SIG-M5 treated with dmso at 0.1 percent for 504 hours (cell line): ENCODE measurements at regions not wholly inside any gene's neighbourhood (a gene's known extent, or its start where the extent isn't known, plus 50 kb on each side); places are given as distances from the start of the nearest gene placed in this dataset.
A peak's percentile ranks its signal among the peaks of the same experiment; 100 is the strongest.

Experiments
- DNase-seq: peaks from one replicate; lab custom pipeline; 2025; ENCODE audit not compliant: unreplicated experiment; lab: John Stamatoyannopoulos, UW

DNA sequence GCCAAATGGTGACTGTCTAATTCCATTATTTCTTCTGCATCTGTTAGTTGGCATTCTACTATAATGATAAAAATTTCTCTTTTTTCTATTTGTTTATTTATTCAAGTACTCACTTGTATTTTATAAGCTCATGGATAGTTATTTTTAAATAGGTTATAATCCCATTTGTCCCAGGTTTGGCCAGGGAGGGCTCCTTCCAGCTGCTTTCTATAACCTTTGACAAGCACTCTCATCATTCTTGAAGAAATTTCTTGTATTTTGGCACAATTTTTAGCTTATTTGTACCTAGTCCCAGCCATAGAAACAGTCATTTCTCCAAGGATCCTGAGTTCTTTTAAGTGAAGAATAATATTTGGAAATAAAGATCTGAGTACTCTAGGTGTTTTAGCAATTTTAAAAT lies 1038.6 kb upstream of the AGA start:
- DNase-seq: no peak

GRCh38 chr4:178481564-178481963 lies 1039.3 kb upstream of the AGA start:
- DNase-seq: no peak

- DNase-seq: no peak
These were observed 1080.8 kb upstream of the AGA start for GRCh38 chr4:178523038-178523437.

DNA sequence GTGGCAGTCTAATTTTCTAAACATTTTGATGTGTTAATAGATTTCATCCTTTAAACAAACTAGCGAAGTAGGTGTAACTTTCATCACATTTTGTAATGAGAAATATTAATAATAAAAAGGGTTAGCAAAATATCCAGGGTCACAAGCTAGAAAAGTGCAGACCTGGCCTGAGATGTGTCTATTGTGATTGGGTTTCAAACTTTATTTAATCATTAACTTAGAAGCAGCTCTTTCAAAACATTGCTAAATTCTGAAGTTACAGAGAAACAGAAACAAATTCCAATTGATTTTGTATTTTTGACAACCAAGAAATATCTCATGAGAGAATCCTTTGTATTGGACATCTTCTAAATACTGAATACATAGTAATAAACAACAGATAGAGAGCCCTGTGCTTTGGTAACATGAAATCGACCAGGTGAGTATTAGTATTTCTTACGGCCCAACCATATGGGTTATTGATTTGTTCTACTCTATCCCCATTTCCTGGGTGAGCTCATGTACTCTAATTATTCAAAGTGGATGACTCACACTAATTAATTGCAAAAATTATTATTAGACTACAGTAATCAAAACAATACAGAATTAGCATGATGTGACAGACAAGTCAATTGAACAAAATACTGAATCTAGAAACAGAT lies 1093.8 kb upstream of the AGA start:
- DNase-seq: no peak

DNA sequence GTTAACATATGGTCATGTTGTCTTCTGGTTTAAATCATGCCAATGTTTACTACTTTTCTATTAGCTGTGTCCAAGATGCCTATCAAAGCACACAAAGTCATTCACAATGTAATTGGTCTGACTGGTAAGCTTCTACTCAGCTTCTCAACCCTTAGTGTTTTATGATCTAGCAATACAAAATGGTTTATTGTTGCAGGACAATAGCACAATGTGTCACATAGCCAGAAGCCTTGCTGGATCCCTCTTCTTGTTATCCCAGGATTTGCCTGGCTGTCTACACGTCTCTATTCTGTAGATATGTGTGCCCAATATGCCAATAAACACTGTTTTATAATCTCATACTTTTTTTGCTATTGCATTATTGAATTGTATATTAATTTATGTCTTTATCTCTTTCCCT lies 1111.0 kb upstream of the AGA start:
- DNase-seq: no peak

GRCh38 chr4:178554352-178554751 lies 1112.1 kb upstream of the AGA start:
- DNase-seq: no peak

- peak; percentile 4 for DNase-seq
These were observed 1114.6 kb upstream of the AGA start for GRCh38 chr4:178556796-178557195.

DNA sequence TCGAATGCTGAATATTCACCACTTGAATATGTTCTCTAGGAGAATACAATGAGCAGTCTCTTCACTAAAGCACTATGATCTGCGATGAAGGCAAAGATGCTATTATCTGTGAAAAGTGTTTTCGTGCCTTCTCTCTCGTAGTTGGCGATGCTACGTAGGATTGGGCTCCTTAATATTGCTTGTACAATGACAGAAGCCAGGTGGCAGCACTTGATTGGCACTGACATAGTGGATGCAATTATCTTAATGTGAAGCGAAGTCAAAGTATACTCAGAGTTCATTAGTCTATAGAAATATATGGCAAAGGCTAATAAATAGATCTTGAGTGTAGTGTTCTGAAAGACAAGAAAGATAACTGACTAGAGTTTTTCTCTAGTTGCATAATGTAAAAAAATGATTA lies 1135.7 kb upstream of the AGA start:
- DNase-seq: no peak

DNA sequence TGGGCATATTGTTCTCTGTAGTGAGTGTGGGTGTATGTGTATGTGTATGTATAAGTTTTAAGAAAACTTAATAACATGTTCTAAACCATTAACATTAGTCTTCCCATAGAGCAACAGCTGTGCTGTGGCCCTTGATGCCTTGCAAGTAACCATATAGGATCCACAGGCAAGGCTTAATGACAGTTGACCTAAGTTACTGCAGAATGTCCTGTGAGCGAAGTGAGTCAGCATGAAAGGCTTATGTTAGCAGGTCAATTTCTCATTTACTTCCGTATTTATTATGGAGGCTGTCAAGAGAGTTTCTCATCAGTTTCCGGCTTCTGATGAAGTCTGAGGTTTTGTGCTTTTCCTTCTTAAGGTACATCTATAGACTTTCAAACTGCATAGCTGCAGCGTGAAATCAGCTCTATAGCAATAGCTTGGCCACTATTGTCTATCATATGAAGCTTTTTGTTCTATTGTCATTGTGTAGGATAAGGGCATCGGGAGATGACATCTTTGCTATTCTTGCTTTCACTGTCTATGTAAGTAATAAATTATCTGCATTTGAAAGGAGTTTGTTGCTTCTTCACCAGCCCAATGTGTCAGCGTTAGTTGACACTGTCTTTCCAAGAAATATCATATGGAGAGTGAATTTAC lies 1153.4 kb upstream of the AGA start:
- DNase-seq: no peak

- DNase-seq: no peak
These were observed 1156.4 kb upstream of the AGA start for GRCh38 chr4:178598672-178599071.

DNA sequence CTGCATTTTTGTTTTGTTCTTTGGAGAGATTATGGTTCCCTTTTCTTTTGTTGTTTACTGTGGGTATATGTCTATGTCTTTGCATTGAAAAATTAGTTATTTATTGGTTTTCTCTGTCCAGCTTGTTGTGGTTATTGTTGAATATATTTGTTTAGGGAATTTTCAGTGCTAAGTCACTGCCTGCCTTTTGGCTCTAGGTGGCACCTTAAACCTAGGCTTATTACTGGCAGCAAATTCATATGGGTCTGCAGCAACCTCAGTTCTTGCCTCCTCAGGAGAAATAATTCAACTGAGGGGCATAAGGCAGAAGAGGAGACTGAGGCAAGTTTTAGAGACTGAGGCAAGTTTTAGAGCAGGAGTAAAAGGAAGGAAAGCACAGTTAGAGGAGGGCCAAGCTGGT lies 1157.3 kb upstream of the AGA start:
- no peak for DNase-seq

DNA sequence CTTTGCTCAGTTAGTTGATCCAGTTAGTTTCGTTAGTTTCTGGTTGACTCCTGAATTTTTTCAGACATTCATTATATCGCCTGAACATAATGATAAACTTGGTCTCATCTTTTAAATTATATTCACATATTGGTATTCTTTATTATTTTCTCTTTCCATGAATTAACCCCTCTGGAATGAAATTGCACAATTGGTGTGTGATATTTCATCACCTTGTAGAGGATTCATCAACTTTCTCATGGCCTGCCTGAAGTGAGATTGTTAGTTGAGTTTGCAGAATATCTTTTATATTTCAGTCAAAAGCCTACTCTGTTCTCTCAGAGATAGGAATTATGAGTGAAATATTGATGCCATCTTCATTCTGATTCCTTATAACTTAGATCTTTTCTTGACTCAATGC lies 1160.6 kb upstream of the AGA start:
- DNase-seq: no peak

DNA sequence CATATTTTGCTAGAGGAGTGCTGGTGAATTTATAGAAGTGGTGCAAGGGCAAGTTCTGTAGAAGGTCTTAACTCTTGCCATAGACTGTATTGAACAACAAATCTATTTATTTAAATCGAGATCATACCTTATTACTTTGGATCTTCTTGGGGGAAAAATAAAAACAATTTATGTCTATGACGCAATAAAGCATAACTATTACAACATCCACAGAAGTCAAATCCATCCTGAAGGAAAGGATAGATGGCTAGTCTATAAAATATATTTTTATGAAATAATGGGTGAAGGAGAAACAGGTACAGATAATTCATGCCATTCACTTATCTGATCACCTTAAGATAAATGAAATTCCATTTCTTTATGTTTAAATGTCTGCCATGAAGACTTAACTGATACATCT lies 1168.8 kb upstream of the AGA start:
- no peak for DNase-seq

DNA sequence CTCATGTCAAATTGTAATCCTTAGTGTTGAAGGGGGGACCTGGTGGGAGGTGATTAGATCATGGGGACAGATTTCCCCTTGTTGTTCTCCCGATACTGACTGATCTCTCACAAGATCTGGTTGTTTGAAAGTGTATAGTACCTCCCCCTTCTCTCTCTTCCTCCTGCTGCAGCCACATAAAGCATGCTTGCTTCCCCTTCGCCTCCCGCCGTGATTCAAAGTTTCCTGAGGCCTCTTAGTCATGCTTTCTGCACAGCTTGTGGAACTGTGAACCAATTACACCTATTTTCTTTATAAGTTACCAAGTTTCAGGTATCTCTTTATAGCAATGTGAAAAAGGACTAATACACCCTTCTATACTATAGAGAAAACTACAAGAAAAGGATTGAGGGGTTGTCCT lies 1170.5 kb upstream of the AGA start:
- DNase-seq: no peak

- no peak for DNase-seq
These were observed 1190.2 kb upstream of the AGA start for GRCh38 chr4:178632415-178632814.

DNA sequence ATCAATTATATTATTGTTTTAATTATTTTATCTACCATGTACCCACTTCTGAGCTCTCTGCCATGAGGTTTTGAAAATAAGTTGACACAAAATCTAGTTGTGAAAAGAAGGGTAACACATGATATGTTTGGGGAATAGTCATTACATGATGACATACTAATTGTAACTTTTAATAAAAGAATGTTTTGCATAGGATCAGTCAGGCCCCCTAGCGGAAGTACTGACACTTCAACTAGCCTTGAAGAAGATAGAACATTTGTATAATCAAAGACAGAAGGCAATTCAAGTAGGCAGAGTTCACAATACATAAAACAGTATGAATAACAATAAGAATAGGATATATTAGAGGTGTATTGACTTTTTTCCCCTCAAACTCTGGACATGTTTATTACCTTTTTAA lies 1191.0 kb upstream of the AGA start:
- DNase-seq: no peak

DNA sequence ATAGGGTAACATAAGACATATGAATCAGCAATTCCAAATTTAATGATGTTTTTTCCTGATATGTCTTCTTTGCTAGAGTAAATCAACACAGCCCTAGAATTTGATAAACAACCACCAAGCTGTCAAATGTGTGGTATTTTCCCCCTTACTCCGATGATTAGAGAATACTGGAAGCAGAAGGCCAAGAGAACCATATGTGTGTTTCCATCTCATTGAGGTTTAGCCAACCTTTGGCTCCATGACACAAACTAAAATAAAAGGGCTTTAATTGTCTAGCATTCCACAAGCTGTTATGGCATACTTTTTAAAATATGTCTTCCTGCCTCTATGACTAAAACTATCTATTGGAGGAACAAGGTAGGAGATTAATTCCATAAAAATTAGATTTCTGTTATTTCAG lies 1222.4 kb upstream of the AGA start:
- no peak for DNase-seq

DNA sequence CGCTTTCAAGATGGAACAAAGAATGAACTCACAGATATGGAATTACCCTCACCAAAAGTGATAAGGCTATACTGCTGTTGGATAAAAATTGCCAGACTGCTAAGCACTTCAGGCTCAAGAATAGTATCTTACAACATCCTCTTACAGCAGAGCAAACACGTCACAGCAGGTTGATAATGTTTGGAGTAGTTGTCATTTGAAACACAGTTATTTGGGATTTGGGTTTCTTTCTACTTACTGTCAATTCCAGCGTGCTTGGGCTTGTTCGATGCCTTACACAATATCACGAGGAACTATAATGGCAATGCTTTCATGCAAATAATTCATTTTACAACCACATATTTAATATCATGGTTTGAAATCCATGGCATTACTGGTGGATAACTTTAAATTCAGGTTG lies 1223.7 kb upstream of the AGA start:
- no peak for DNase-seq

DNA sequence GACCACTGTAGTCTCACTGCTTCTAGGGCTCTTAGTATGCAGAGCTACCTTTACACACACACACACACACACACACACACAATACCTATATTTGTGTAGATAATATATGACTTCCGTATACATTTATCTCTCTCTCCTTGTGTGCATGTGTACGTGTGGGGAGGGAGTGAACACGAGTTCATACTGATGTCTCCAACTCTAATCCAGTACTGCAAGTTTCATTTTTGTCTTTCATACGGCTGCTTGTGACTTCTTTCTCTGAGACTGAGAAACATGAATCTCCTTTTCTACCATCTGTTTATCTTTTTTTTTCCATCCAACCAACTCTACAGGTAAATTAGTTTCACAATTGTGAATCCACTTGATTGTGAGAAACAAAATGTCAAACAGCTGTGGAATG lies 1229.5 kb upstream of the AGA start:
- no peak for DNase-seq

- DNase-seq: no peak
These were observed 1230.3 kb upstream of the AGA start for GRCh38 chr4:178672512-178672911.

- DNase-seq: no peak
These were observed 1239.6 kb upstream of the AGA start for GRCh38 chr4:178681871-178682270.

DNA sequence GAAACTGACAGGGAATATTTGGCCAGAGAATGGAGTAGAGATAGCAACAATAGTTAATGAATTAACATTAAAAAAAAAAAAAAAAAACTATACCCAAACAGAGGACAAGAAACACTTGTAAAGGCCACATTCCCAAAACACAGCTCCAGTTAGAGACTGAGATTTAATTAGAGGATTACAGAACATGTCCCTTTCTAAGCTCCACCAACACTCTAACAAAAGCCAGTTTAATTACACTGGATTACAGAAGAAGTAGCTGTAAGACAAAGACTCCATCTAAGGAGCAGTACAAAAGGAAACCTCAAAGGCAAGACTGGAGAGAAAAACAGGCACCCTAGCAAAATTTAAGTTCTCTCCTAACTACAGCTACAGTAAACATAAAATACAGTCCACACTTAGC lies 1247.7 kb upstream of the AGA start:
- no peak for DNase-seq

DNA sequence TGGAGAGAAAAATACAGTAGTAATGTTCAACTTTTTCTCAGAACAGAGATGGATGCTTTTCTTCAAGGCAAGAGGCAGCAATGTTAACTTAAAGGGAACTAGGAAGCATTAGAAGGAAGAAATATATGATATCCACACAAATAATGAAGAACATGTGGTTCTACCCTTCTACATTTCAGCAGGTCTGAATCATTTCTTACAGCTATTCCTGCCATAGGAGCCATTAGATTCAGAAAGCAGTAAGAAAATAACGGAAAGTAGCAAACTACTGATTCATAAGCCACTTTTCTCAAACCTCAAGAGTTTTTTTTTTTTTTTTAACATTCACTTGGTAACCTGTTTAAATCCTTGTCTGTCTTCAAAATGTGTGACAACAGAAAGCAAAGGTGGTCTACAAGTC lies 1251.6 kb upstream of the AGA start:
- no peak for DNase-seq
